NCI-H2227 treated with DMSO at 0.1 percent for 48 hours (cell line): ENCODE measurements at regions not wholly inside any gene's neighbourhood (a gene's known extent, or its start where the extent isn't known, plus 50 kb on each side); places are given as distances from the start of the nearest gene placed in this dataset.
A peak's percentile ranks its signal among the peaks of the same experiment; 100 is the strongest.

Experiments used
- DNase-seq: peaks from one replicate; lab custom pipeline; 2025; lab: John Stamatoyannopoulos, UW

- no peak for DNase-seq
Measured at GRCh38 chr14:65186951-65187350, 84.6 kb upstream of the MAX start.

- peak; percentile 15 for DNase-seq
Measured at GRCh38 chr14:65187421-65188049, 85.2 kb upstream of the MAX start.

- no peak for DNase-seq
Measured at GRCh38 chr14:65190312-65190711, 88.0 kb upstream of the MAX start.

GRCh38 chr14:65191716-65192115 lies 89.4 kb upstream of the MAX start:
- DNase-seq: no peak

GRCh38 chr14:65192686-65193085 lies 90.4 kb upstream of the MAX start:
- DNase-seq: no peak

GRCh38 chr14:65193916-65194590 lies 91.7 kb upstream of the MAX start:
- no peak for DNase-seq

- no peak for DNase-seq
Measured at GRCh38 chr14:65195042-65195719, 92.9 kb upstream of the MAX start.

GRCh38 chr14:65198346-65198745 lies 96.0 kb upstream of the MAX start:
- DNase-seq: no peak

- no peak for DNase-seq
Measured at GRCh38 chr14:65200454-65200853, 98.1 kb upstream of the MAX start.

- no peak for DNase-seq
Measured at GRCh38 chr14:65203574-65203973, 101.3 kb upstream of the MAX start.

GRCh38 chr14:65204056-65204455 lies 101.7 kb upstream of the MAX start:
- DNase-seq: no peak

GRCh38 chr14:65206078-65206447 lies 103.7 kb upstream of the MAX start:
- DNase-seq: no peak

- no peak for DNase-seq
Measured at GRCh38 chr14:65206448-65207096, 104.3 kb upstream of the MAX start.

GRCh38 chr14:65208548-65208947 lies 106.2 kb upstream of the MAX start:
- DNase-seq: no peak

- DNase-seq: no peak
Measured at GRCh38 chr14:65210118-65210821, 108.0 kb upstream of the MAX start.

GRCh38 chr14:65210822-65211182 lies 108.5 kb upstream of the MAX start:
- no peak for DNase-seq

GRCh38 chr14:65211341-65211987 lies 109.1 kb upstream of the MAX start:
- no peak for DNase-seq

- no peak for DNase-seq
Measured at GRCh38 chr14:65213316-65213715, 111.0 kb upstream of the MAX start.

- no peak for DNase-seq
Measured at GRCh38 chr14:65214741-65215140, 112.4 kb upstream of the MAX start.

GRCh38 chr14:65219353-65219752 lies 117.0 kb upstream of the MAX start:
- no peak for DNase-seq

GRCh38 chr14:65222440-65222858 lies 120.1 kb upstream of the MAX start:
- no peak for DNase-seq

GRCh38 chr14:65223636-65224035 lies 121.3 kb upstream of the MAX start:
- DNase-seq: no peak
